ENCODE measurements at regions not wholly inside any gene's neighbourhood (a gene's known extent, or its start where the extent isn't known, plus 50 kb on each side); places are given as distances from the start of the nearest gene placed in this dataset.

DNA sequence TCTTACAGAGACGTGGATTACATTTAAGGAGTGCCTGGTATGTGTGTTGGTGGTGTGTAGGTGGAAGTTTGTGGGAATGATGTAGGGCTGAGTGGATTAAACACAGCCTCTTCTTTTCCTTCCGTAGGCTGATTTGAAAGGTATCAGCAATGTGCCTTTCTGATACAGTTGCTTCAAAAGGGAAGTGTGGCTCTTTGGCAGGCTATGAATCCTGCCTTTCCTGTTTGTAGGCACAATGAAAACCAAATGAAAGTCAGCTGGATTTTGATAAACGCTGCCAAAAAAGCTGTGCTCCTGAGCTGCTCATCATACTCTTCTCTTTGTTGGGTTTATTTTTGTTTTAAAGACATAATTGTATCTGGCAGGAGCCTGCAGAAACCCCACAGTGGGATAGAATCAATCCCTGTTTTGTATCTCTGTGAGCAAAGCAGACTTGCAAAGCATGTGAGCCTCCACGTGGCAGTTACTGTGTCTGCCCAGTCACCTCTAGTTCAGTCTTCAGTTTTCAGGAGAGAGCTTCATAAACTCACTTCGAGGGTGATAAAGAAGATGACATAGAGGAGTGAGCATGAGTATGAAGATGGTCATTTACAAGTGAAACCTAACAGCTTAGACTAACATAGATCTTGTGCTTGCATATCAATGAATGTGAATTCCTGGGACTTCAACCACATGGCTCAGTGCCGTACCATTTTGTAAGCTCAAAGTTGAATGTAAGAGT, 655.7 kb upstream of the KIRREL3 start:
- no peak overlapping the region for H2AFZ ChIP-seq (ENCODE audit: control insufficient read depth, low read depth, low read length)
- intact Hi-C loops (cut with micrococcal nuclease; ENCODE audit: unreplicated experiment) = no loop called here
- no TSS peak for BruUV-seq (replicated peaks)
- H4K20me1 ChIP-seq (ENCODE audit: control insufficient read depth, insufficient read depth) = no peaks in the 10 kb centered on the region
- no peaks in the 10 kb centered on the region for H3K79me2 ChIP-seq (ENCODE audit: control insufficient read depth, insufficient read depth, low read length)
- ChIA-PET POLR2A (no interaction called here), RAD21 (ENCODE audit: unreplicated experiment) (no interaction called here), CTCF (interaction anchor here (1.0 kb wide), 1 partner anchor 11 kb away, joined by 3 read pairs; no protein-coding TSS in a partner anchor), SMC1A (ENCODE audit: uncharacterized antibody, unreplicated experiment) (interaction anchor here (1.2 to 1.4 kb wide), 3 partner anchors 12 to 90 kb away, joined by 3 to 4 read pairs (median 3); no protein-coding TSS in a partner anchor)
- no peak for ATAC-seq
- H3K4me2 ChIP-seq (ENCODE audit: control insufficient read depth, insufficient read depth) = no peak overlapping the region
- no peak overlapping the region for H3K27ac ChIP-seq (ENCODE audit: control insufficient read depth, insufficient read depth)
- no peak for FAIRE-seq
- H3K4me3 ChIP-seq = no peak overlapping the region
- no peaks in the 10 kb centered on the region for H3K36me3 ChIP-seq (ENCODE audit: control insufficient read depth in 2 of 2, insufficient read depth in 2 of 2, low read length in 1 of 2)
- TF ChIP-seq SMAD1 (IDR thresholded peaks at IDR 0.05; ENCODE audit: low read depth, partially characterized antibody) (no peak), BMI1 (IDR thresholded peaks at IDR 0.05; ENCODE audit: borderline replicate concordance) (no peak), RCOR1 (conservative IDR thresholded peaks at IDR 0.05; ENCODE audit: low read depth, low read length) (no peak), CHD4 (IDR thresholded peaks at IDR 0.05) (no peak), IKZF2 (IDR thresholded peaks at IDR 0.05) (no peak), KLF5 (IDR thresholded peaks at IDR 0.05; ENCODE audit: partially characterized antibody) (no peak), TCF7 (IDR thresholded peaks at IDR 0.05; ENCODE audit: borderline replicate concordance) (no peak), TARDBP (IDR thresholded peaks at IDR 0.05; ENCODE audit: borderline replicate concordance) (no peak), NFIC (IDR thresholded peaks at IDR 0.05; ENCODE audit: low read depth, low read length) (no peak), SMAD5 (IDR thresholded peaks at IDR 0.05; ENCODE audit: low read depth) (no peak), PAX8 (IDR thresholded peaks at IDR 0.05) (no peak), CBFB (IDR thresholded peaks at IDR 0.05; ENCODE audit: low read depth) (no peak), TCF3 (IDR thresholded peaks at IDR 0.05; ENCODE audit: borderline replicate concordance, insufficient read depth, low read depth, low read length) (no peak), FOXK2 (IDR thresholded peaks at IDR 0.05) (no peak), HDGF (IDR thresholded peaks at IDR 0.05) (no peak), ZSCAN29 (IDR thresholded peaks at IDR 0.05) (no peak)
- TF ChIP-seq, protein P1, sequence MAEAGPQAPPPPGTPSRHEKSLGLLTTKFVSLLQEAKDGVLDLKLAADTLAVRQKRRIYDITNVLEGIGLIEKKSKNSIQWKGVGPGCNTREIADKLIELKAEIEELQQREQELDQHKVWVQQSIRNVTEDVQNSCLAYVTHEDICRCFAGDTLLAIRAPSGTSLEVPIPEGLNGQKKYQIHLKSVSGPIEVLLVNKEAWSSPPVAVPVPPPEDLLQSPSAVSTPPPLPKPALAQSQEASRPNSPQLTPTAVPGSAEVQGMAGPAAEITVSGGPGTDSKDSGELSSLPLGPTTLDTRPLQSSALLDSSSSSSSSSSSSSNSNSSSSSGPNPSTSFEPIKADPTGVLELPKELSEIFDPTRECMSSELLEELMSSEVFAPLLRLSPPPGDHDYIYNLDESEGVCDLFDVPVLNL (IDR thresholded peaks at IDR 0.05; ENCODE audit: low read depth, low read length) = no peak
- TF ChIP-seq, protein P2, sequence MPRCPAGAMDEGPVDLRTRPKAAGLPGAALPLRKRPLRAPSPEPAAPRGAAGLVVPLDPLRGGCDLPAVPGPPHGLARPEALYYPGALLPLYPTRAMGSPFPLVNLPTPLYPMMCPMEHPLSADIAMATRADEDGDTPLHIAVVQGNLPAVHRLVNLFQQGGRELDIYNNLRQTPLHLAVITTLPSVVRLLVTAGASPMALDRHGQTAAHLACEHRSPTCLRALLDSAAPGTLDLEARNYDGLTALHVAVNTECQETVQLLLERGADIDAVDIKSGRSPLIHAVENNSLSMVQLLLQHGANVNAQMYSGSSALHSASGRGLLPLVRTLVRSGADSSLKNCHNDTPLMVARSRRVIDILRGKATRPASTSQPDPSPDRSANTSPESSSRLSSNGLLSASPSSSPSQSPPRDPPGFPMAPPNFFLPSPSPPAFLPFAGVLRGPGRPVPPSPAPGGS (IDR thresholded peaks at IDR 0.05; ENCODE audit: borderline replicate concordance, insufficient read depth, low read depth, low read length, poor library complexity, severe bottlenecking) = no peak
- peaks cover 0 to 2% of the 10 kb centered on the region in 2 experiments; a peak in 2 of 4 replicates for H3K27me3 ChIP-seq (replicated peaks in 1 of 2; ENCODE audit: control insufficient read depth in 2 of 2, insufficient read depth in 2 of 2, low read length in 1 of 2)
- no peak overlapping the region for H3K9ac ChIP-seq (ENCODE audit: control insufficient read depth, insufficient read depth, low read length)
- no peak for DNase-seq (ENCODE audit: low read depth, low spot score)
- 18% methylated on average over 6 of the region's 6 CpGs for WGBS (ENCODE audit: insufficient coverage, insufficient replicate concordance, low lambda C conversion rate, missing lambda C conversion rate)
- in situ Hi-C loops (cut with MboI) = no loop called here
- no peaks in the 10 kb centered on the region for H3K4me1 ChIP-seq (ENCODE audit: control insufficient read depth, insufficient read depth, low read length)
- no peaks in the 10 kb centered on the region for H3K9me3 ChIP-seq (replicated peaks; ENCODE audit: control insufficient read depth, insufficient read depth, low read length)

Measured in GM12878 (cell line).